ENCODE measurements at regions not wholly inside any gene's neighbourhood (a gene's known extent, or its start where the extent isn't known, plus 50 kb on each side); places are given as distances from the start of the nearest gene placed in this dataset.

- Histone ChIP-seq H3K27ac (ENCODE audit: low read depth in 1 of 2, low read length in 2 of 2) (no peak overlapping the region), H3K27me3 (ENCODE audit: control insufficient read depth in 4 of 4, insufficient read depth in 4 of 4, low read length in 3 of 4) (no peaks in the 10 kb centered on the region), H3K4me3 (ENCODE audit: low read depth in 1 of 3, low read length in 3 of 3) (peak overlapping the region in 2 of 3 donors; percentile 48 to 56), H3K9ac (ENCODE audit: low read depth in 1 of 2, low read length in 2 of 2) (no peak overlapping the region), H3K36me3 (ENCODE audit: control insufficient read depth in 4 of 4, insufficient read depth in 3 of 4, low read depth in 1 of 4, low read length in 3 of 4) (no peaks in the 10 kb centered on the region), H3K4me1 (ENCODE audit: control insufficient read depth in 4 of 4, insufficient read depth in 4 of 4, low read length in 3 of 4) (no peaks in the 10 kb centered on the region), H3K9me3 (ENCODE audit: control insufficient read depth in 4 of 4, low read length in 3 of 4) (peaks cover 48 to 78% (median 56%) of the 10 kb centered on the region in 4 donors)
- no peak for DNase-seq (ENCODE audit: low spot score)
- WGBS = 52% methylated on average over 8 of the region's 8 CpGs
- TF ChIP-seq, protein P1, sequence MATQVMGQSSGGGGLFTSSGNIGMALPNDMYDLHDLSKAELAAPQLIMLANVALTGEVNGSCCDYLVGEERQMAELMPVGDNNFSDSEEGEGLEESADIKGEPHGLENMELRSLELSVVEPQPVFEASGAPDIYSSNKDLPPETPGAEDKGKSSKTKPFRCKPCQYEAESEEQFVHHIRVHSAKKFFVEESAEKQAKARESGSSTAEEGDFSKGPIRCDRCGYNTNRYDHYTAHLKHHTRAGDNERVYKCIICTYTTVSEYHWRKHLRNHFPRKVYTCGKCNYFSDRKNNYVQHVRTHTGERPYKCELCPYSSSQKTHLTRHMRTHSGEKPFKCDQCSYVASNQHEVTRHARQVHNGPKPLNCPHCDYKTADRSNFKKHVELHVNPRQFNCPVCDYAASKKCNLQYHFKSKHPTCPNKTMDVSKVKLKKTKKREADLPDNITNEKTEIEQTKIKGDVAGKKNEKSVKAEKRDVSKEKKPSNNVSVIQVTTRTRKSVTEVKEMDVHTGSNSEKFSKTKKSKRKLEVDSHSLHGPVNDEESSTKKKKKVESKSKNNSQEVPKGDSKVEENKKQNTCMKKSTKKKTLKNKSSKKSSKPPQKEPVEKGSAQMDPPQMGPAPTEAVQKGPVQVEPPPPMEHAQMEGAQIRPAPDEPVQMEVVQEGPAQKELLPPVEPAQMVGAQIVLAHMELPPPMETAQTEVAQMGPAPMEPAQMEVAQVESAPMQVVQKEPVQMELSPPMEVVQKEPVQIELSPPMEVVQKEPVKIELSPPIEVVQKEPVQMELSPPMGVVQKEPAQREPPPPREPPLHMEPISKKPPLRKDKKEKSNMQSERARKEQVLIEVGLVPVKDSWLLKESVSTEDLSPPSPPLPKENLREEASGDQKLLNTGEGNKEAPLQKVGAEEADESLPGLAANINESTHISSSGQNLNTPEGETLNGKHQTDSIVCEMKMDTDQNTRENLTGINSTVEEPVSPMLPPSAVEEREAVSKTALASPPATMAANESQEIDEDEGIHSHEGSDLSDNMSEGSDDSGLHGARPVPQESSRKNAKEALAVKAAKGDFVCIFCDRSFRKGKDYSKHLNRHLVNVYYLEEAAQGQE (IDR thresholded peaks at IDR 0.05) = no peak
- TF ChIP-seq MAX (IDR thresholded peaks at IDR 0.05) (no peak), GABPA (IDR thresholded peaks at IDR 0.05 in 1 of 2, conservative IDR thresholded peaks at IDR 0.05 in 1 of 2) (no peak), JUND (IDR thresholded peaks at IDR 0.05) (no peak), FOXA1 (IDR thresholded peaks at IDR 0.05) (no peak), TAF1 (conservative IDR thresholded peaks at IDR 0.05) (no peak), EGR1 (IDR thresholded peaks at IDR 0.05; ENCODE audit: low read depth in 2 of 2) (no peak), RXRA (IDR thresholded peaks at IDR 0.05) (no peak), FOXA2 (IDR thresholded peaks at IDR 0.05) (no peak), HNF4A (conservative IDR thresholded peaks at IDR 0.05) (no peak), HNF4G (IDR thresholded peaks at IDR 0.05) (no peak), NR2F2 (IDR thresholded peaks at IDR 0.05) (no peak), SP1 (IDR thresholded peaks at IDR 0.05) (no peak), RAD21 (IDR thresholded peaks at IDR 0.05) (no peak), YY1 (IDR thresholded peaks at IDR 0.05) (no peak)
- TF ChIP-seq, protein P2, sequence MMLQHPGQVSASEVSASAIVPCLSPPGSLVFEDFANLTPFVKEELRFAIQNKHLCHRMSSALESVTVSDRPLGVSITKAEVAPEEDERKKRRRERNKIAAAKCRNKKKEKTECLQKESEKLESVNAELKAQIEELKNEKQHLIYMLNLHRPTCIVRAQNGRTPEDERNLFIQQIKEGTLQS (IDR thresholded peaks at IDR 0.05) = no peak
- TF ChIP-seq, protein P3, sequence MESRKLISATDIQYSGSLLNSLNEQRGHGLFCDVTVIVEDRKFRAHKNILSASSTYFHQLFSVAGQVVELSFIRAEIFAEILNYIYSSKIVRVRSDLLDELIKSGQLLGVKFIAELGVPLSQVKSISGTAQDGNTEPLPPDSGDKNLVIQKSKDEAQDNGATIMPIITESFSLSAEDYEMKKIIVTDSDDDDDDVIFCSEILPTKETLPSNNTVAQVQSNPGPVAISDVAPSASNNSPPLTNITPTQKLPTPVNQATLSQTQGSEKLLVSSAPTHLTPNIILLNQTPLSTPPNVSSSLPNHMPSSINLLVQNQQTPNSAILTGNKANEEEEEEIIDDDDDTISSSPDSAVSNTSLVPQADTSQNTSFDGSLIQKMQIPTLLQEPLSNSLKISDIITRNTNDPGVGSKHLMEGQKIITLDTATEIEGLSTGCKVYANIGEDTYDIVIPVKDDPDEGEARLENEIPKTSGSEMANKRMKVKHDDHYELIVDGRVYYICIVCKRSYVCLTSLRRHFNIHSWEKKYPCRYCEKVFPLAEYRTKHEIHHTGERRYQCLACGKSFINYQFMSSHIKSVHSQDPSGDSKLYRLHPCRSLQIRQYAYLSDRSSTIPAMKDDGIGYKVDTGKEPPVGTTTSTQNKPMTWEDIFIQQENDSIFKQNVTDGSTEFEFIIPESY (IDR thresholded peaks at IDR 0.05) = no peak
- TF ChIP-seq, protein P4, sequence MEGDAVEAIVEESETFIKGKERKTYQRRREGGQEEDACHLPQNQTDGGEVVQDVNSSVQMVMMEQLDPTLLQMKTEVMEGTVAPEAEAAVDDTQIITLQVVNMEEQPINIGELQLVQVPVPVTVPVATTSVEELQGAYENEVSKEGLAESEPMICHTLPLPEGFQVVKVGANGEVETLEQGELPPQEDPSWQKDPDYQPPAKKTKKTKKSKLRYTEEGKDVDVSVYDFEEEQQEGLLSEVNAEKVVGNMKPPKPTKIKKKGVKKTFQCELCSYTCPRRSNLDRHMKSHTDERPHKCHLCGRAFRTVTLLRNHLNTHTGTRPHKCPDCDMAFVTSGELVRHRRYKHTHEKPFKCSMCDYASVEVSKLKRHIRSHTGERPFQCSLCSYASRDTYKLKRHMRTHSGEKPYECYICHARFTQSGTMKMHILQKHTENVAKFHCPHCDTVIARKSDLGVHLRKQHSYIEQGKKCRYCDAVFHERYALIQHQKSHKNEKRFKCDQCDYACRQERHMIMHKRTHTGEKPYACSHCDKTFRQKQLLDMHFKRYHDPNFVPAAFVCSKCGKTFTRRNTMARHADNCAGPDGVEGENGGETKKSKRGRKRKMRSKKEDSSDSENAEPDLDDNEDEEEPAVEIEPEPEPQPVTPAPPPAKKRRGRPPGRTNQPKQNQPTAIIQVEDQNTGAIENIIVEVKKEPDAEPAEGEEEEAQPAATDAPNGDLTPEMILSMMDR (IDR thresholded peaks at IDR 0.05; ENCODE audit: low read depth, low read length, missing input control) = no peak
Measured at GRCh38 chr9:40913928-40914673, 214.4 kb downstream of the FOXD4L6 start.
